Activated B cell treated with CpG ODN at 0.5 μM for 24 hours (primary cell): ENCODE measurements at regions not wholly inside any gene's neighbourhood (a gene's known extent, or its start where the extent isn't known, plus 50 kb on each side); places are given as distances from the start of the nearest gene placed in this dataset.
A peak's percentile ranks its signal among the peaks of the same experiment; 100 is the strongest.

Experiments
- ATAC-seq: fragments of 200-7000 bp; cut with Tn5 transposase; one replicate; pipeline ENCODE4 v1.10.0; 2021; ENCODE audit warnings: low read depth, mild to moderate bottlenecking, moderate library complexity
- CTCF ChIA-PET: fragments of 350-600 bp; sonication (Branson Sonifier 250); formaldehyde crosslinking; loops from one replicate; lab custom pipeline; 2021; ENCODE audit warnings: antibody characterized with exemption; lab: Charles Lee
- POLR2A ChIA-PET: fragments of 350-600 bp; sonication (Branson Sonifier 250); formaldehyde crosslinking; loops from one replicate; lab custom pipeline; 2021; ENCODE audit warnings: antibody characterized with exemption; lab: Charles Lee
- DNase-seq: peaks from one replicate; pipeline ENCODE4 v3.0.0; 2022
- H3K27ac Mint-ChIP-seq: one replicate; pipeline ENCODE4 v1.8.0; 2020; ENCODE audit warnings: mixed read lengths
- H3K27me3 Mint-ChIP-seq: one replicate; pipeline ENCODE4 v1.8.0; 2021; ENCODE audit warnings: mixed read lengths
- H3K36me3 Mint-ChIP-seq: one replicate; pipeline ENCODE4 v1.8.0; 2021; ENCODE audit warnings: low read depth, mixed read lengths
- H3K4me1 Mint-ChIP-seq: one replicate; pipeline ENCODE4 v1.8.0; 2021; ENCODE audit warnings: mixed read lengths
- H3K4me3 Mint-ChIP-seq: one replicate; pipeline ENCODE4 v1.8.0; 2020; ENCODE audit warnings: mild to moderate bottlenecking, mixed read lengths
- H3K9me3 Mint-ChIP-seq: one replicate; pipeline ENCODE4 v1.8.0; 2020; ENCODE audit warnings: mixed read lengths
- CTCF ChIP-seq: fragments of 200-600 bp; IDR thresholded peaks from one replicate; pipeline ENCODE4 v1.8.0; 2022; ENCODE audit warnings: antibody characterized with exemption, mild to moderate bottlenecking
- intact Hi-C: fragments of 100-400 bp; cut with micrococcal nuclease; formaldehyde crosslinking; loops from one replicate; pipeline ENCODE4 v1.15.1; 2024

- ChIA-PET POLR2A (no interaction called here), CTCF (no interaction called here)
- no peak for TF ChIP-seq CTCF
- Mint-ChIP-seq H3K4me3 (no peak overlapping the region), H3K36me3 (no peaks in the 10 kb centered on the region), H3K27ac (no peak overlapping the region), H3K4me1 (no peaks in the 10 kb centered on the region), H3K9me3 (peaks cover 5% of the 10 kb centered on the region), H3K27me3 (peaks cover 10% of the 10 kb centered on the region)
- DNase-seq (no peak), ATAC-seq (no peak)
- intact Hi-C loops = no loop called here
Measured at GRCh38 chr1:10951961-10952360, 60.5 kb upstream of the TARDBP start.

DNA sequence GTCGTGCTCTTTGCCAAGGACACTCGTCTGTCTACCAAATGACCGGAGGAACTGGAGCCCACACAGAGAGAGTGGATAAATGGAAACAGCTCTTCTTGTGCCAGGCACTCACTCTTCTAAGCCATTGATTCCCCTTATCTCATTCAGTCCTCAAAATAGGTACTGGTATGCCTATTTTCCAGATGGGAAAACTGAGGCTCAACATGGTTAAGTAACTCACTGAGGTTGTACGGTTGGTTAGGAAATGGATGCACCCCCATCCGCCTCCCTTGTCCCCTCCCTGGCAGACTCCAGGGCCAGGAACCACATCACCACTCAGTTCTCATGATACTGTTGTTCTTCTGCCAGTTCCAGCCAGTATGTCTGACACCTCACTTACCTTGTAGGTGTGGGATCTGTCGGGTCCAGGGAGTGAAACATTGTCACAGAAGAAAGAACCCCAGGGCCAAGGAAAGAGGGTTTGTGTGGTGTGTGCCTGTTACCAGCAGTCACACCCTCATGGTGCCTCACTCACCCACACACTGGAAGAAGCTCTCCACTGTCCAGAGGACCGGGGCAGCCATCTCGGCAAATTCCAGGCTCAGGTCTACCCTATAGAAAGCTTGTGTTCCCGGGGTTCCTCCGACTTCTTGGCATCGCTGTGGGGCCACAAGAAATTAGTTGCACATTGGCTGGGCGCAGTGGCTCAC lies 58.8 kb upstream of the TARDBP start:
- Mint-ChIP-seq H3K27me3 (peaks cover 12% of the 10 kb centered on the region), H3K9me3 (peaks cover 5% of the 10 kb centered on the region), H3K36me3 (no peaks in the 10 kb centered on the region), H3K27ac (no peak overlapping the region), H3K4me1 (no peaks in the 10 kb centered on the region), H3K4me3 (no peak overlapping the region)
- TF ChIP-seq CTCF = no peak
- CTCF ChIA-PET = no interaction called here
- DNase-seq = no peak
- POLR2A ChIA-PET = no interaction called here
- intact Hi-C loops = no loop called here
- ATAC-seq = no peak

DNA sequence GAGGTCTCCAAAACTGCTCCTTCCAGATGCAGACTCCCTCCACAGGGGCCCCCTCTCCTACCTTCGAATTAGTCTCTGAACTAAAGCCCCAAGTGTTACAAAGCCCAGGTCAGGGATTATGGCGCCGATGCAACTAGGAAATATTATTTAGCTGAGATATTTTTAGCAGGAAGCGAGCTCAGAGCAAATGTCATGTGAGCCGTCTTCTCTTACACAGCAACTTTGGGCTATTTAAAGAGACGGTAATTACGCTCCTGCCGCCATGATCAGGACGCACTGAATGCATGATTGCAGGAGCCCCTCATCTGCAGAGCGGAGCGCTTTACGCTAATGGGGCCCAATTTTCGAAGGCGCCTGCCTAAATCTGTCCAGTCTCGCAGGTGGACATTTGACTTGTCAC lies 55.3 kb upstream of the TARDBP start:
- H3K36me3 Mint-ChIP-seq = no peaks in the 10 kb centered on the region
- TF ChIP-seq CTCF = no peak
- ChIA-PET POLR2A (no interaction called here), CTCF (interaction anchor here (0.5 kb wide), 1 partner anchor 59 kb away, joined by 3 read pairs; no protein-coding TSS in a partner anchor)
- ATAC-seq (no peak), DNase-seq (no peak)
- no peak overlapping the region for H3K27ac Mint-ChIP-seq
- H3K9me3 Mint-ChIP-seq = peaks cover 5% of the 10 kb centered on the region
- peaks cover 19% of the 10 kb centered on the region for H3K27me3 Mint-ChIP-seq
- H3K4me3 Mint-ChIP-seq = no peak overlapping the region
- intact Hi-C loops = no loop called here
- no peaks in the 10 kb centered on the region for H3K4me1 Mint-ChIP-seq

DNA sequence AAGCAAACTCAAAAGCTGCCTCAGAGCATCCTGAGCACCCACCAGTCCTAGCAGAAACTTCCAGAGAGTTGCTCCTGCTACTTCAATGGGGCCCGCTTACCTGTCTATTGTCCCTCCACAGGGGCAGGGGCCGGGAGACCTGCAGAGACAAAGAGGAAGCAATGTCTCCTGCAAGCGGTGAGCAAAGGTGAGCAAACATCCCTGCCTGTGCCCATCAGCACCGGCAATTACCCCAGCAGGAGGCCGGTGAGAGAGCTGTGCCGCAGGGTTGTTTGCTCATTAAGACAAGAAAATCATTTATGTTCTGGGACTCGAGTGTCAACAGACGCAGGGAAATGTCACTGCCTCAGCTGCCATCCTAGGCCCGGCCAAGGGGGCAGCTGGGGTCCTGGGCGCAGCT lies 53.8 kb upstream of the TARDBP start:
- Mint-ChIP-seq H3K36me3 (no peaks in the 10 kb centered on the region), H3K9me3 (peaks cover 2% of the 10 kb centered on the region), H3K27ac (no peak overlapping the region), H3K27me3 (peaks cover 22% of the 10 kb centered on the region), H3K4me3 (no peak overlapping the region), H3K4me1 (no peaks in the 10 kb centered on the region)
- ChIA-PET POLR2A (no interaction called here), CTCF (no interaction called here)
- intact Hi-C loops = no loop called here
- no peak for TF ChIP-seq CTCF
- ATAC-seq (no peak), DNase-seq (no peak)

DNA sequence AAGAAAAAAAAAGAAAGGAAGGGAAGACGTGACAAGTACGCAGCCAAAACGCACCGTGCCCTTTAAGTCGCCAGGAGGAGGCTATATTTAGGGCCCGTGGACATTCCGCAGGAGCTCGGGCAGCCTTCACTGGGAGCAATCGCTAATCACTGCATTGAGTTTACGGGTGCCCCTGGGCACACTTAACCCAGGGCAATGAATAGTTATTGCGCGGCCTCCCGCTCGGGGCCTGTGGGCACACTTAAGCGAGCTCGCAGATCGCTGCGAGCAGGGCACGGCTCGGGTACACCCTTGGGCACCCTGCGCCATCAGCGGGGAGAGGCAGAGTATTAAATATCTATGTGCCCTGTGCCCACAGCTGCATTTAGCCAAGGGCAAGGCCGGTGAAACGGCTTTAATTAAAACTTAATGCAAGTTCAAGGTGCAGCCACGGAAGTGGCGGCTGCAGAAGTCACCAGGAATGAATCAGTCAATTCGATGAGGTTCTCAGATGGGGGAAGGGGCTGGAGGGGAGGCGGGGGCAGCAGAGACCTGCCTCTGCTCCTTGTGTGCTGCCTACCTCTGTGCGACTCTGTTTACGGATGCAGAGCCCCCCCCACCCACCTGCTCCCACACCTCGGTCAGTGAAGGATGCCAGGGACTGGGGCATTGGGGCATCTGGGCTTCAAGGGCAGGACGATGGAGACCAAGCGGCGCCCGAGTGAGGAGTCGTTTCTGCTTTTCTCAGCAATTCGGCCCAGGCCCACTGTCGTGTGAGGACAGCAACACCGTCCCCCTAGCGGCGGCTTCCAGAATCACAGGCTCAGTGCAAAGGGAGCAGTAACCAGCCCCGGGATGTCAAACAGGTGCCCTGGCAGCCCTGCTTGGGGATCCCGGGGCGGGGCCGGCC lies 51.8 kb upstream of the TARDBP start:
- Mint-ChIP-seq H3K27me3 (peaks cover 26% of the 10 kb centered on the region), H3K9me3 (no peaks in the 10 kb centered on the region), H3K4me3 (no peak overlapping the region), H3K4me1 (peaks cover 10% of the 10 kb centered on the region), H3K27ac (no peak overlapping the region), H3K36me3 (no peaks in the 10 kb centered on the region)
- POLR2A ChIA-PET = no interaction called here
- CTCF ChIA-PET = no interaction called here
- intact Hi-C loops = loop anchor here (1.0 kb wide), 1 partner anchor 465 kb away; no protein-coding TSS in a partner anchor
- DNase-seq (peak; percentile 72), ATAC-seq (peak; percentile 92)
- TF ChIP-seq CTCF = no peak
